Ecto neural progenitor cell (in vitro differentiated cells): ENCODE measurements at regions not wholly inside any gene's neighbourhood (a gene's known extent, or its start where the extent isn't known, plus 50 kb on each side); places are given as distances from the start of the nearest gene placed in this dataset.
"Not testable (repeated sequence)": the region's sequence is repeated elsewhere in the genome, so short reads cannot be mapped to it uniquely, and the experiment has no call there.

Source experiments
- DNase-seq: peaks from one replicate; pipeline ENCODE4 v3.0.0-alpha.2; 2018; ENCODE audit warnings: low spot score

- peak; percentile 89 for DNase-seq
Observed at GRCh38 chr5:174793684-174794328, 69.4 kb downstream of the MSX2 start.

GRCh38 chr5:174793076-174793475 lies 68.7 kb downstream of the MSX2 start:
- no peak for DNase-seq

- not testable (repeated sequence) for DNase-seq
Observed at GRCh38 chr5:174792265-174792664, 67.9 kb downstream of the MSX2 start.

GRCh38 chr5:174790906-174791305 lies 66.5 kb downstream of the MSX2 start:
- DNase-seq: peak; percentile 32

GRCh38 chr5:174789596-174789995 lies 65.2 kb downstream of the MSX2 start:
- DNase-seq: peak; percentile 11

GRCh38 chr5:174785120-174785680 lies 60.8 kb downstream of the MSX2 start:
- no peak for DNase-seq
